Mesenchymal stem cell (in vitro differentiated cells and primary cell): ENCODE measurements at regions not wholly inside any gene's neighbourhood (a gene's known extent, or its start where the extent isn't known, plus 50 kb on each side); places are given as distances from the start of the nearest gene placed in this dataset.

Experiments
- DNase-seq: peaks from one replicate; pipeline ENCODE4 v3.0.0-alpha.2; 2013
- H2AFZ ChIP-seq: one replicate; pipeline ENCODE4 v1.6.1; 2013; ENCODE audit warnings: low read depth, mild to moderate bottlenecking, control low read depth, inconsistent platforms, low read length, moderate library complexity
- H2AK5ac ChIP-seq: 2 replicates; pipeline ENCODE4 v1.6.1; 2013; ENCODE audit warnings: low read length, moderate library complexity, mild to moderate bottlenecking, inconsistent platforms; ENCODE audit not compliant: severe bottlenecking
- H2BK120ac ChIP-seq: one replicate; pipeline ENCODE4 v1.6.1; 2013; ENCODE audit warnings: low read depth, mild to moderate bottlenecking, inconsistent platforms, low read length, moderate library complexity
- H2BK12ac ChIP-seq, 2 experiments: one replicate each; pipeline ENCODE4 v1.6.1; 2013; ENCODE audit warnings: inconsistent platforms in 2 of 2, low read length in 2 of 2, mild to moderate bottlenecking in 2 of 2, moderate library complexity in 2 of 2, control low read depth in 1 of 2
- H2BK15ac ChIP-seq: one replicate; pipeline ENCODE4 v1.6.1; 2013; ENCODE audit warnings: mild to moderate bottlenecking, low read depth, inconsistent platforms; ENCODE audit not compliant: poor library complexity, severe bottlenecking
- H2BK5ac ChIP-seq: 2 replicates; pipeline ENCODE4 v1.6.1; 2013; ENCODE audit warnings: low read depth, mild to moderate bottlenecking, low read length, control low read depth, inconsistent platforms; ENCODE audit not compliant: poor library complexity, severe bottlenecking
- H3K14ac ChIP-seq, 2 experiments: one replicate each; pipeline ENCODE4 v1.6.1; 2013; ENCODE audit warnings: inconsistent platforms in 2 of 2, low read length in 2 of 2, control low read depth in 1 of 2, mild to moderate bottlenecking in 1 of 2, moderate library complexity in 1 of 2
- H3K18ac ChIP-seq, 2 experiments: one replicate each; pipeline ENCODE4 v1.6.1; 2013; ENCODE audit warnings: inconsistent platforms in 2 of 2, low read length in 2 of 2, control low read depth in 1 of 2, low read depth in 1 of 2, mild to moderate bottlenecking in 1 of 2
- H3K23ac ChIP-seq, 2 experiments: one replicate each; pipeline ENCODE4 v1.6.1; 2013; ENCODE audit warnings: inconsistent platforms in 2 of 2, low read length in 2 of 2, mild to moderate bottlenecking in 2 of 2, moderate library complexity in 2 of 2, control low read depth in 1 of 2
- H3K27ac ChIP-seq: 2 replicates; pipeline ENCODE4 v1.5.1; 2013; ENCODE audit warnings: mild to moderate bottlenecking, moderate library complexity, low read length, control low read depth, inconsistent platforms; ENCODE audit not compliant: poor library complexity, severe bottlenecking
- H3K27me3 ChIP-seq, 2 experiments: 2 replicates each; pipeline versions ENCODE4 v1.6.1 to v1.7.0; 2013; ENCODE audit warnings: low read length in 2 of 2, mild to moderate bottlenecking in 2 of 2, moderate library complexity in 2 of 2, control low read depth in 1 of 2, inconsistent platforms in 1 of 2; ENCODE audit not compliant: control insufficient read depth in 1 of 2, insufficient read depth in 1 of 2
- H3K36me3 ChIP-seq, 2 experiments: 2 replicates each; pipeline versions ENCODE4 v1.6.1 to v1.7.0; 2013; ENCODE audit warnings: low read length in 2 of 2, control low read depth in 1 of 2, inconsistent platforms in 1 of 2, low read depth in 1 of 2, mild to moderate bottlenecking in 1 of 2; ENCODE audit not compliant: insufficient read depth in 2 of 2, control insufficient read depth in 1 of 2
- H3K4ac ChIP-seq, 2 experiments: one replicate each; pipeline ENCODE4 v1.6.1; 2013; ENCODE audit warnings: inconsistent platforms in 2 of 2, low read length in 2 of 2, mild to moderate bottlenecking in 2 of 2, moderate library complexity in 2 of 2, control low read depth in 1 of 2, low read depth in 1 of 2
- H3K4me1 ChIP-seq: 2 replicates; pipeline ENCODE4 v1.6.1; 2013; ENCODE audit warnings: low read depth, low read length, control low read depth; ENCODE audit not compliant: control insufficient read depth, insufficient read depth
- H3K4me2 ChIP-seq: 2 replicates; pipeline ENCODE4 v1.6.1; 2013; ENCODE audit warnings: low read length, mild to moderate bottlenecking, inconsistent platforms; ENCODE audit not compliant: poor library complexity, severe bottlenecking
- H3K4me3 ChIP-seq, 2 experiments: 2 replicates each; pipeline versions ENCODE4 v1.5.1 to v1.7.0; 2013; ENCODE audit warnings: low read length in 2 of 2, mild to moderate bottlenecking in 2 of 2, control low read depth in 1 of 2, low read depth in 1 of 2; ENCODE audit not compliant: insufficient read depth in 1 of 2
- H3K79me1 ChIP-seq: replicated peaks from 2 replicates; pipeline ENCODE4 v1.6.1; 2013; ENCODE audit warnings: mild to moderate bottlenecking, control low read depth, low read length, inconsistent platforms; ENCODE audit not compliant: poor library complexity, severe bottlenecking
- H3K9ac ChIP-seq: 2 replicates; pipeline ENCODE4 v1.7.0; 2013; ENCODE audit warnings: mild to moderate bottlenecking, low read length, moderate library complexity
- H3K9me3 ChIP-seq: 2 replicates; pipeline ENCODE4 v1.7.0; 2013; ENCODE audit warnings: mild to moderate bottlenecking, low read length; ENCODE audit not compliant: control insufficient read depth
- H4K8ac ChIP-seq: one replicate; pipeline ENCODE4 v1.6.1; 2013; ENCODE audit warnings: inconsistent platforms, mild to moderate bottlenecking, low read length, moderate library complexity
- H4K91ac ChIP-seq: one replicate; pipeline ENCODE4 v1.6.1; 2013; ENCODE audit warnings: mild to moderate bottlenecking, low read length, inconsistent platforms
- WGBS: methylation state at CpG from one replicate; pipeline ENCODE4 v1.1.7; 2013; ENCODE audit warnings: mixed read lengths; 5-methylcytosine and 5-hydroxymethylcytosine counted together

DNA sequence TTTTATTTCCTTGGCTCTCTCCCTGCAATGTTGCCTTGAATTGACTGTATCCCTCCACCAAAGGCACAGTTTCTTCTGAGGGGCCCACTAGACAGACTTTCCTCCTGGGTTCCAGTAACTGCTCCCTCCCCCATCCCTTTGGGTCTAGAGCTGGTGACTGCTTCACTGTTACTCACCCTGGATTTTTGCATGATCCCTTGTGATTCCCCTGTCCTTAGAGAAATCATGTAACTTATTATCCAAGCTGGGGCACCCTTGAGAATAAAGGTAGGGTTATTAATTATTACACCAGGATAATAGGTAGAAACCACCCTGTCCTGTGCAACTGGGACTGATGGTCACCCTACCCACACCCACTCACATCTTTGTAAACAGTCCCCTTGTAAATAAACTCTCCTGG, 67.5 kb upstream of the FYN start:
- H3K9me3 ChIP-seq, result peaks cover 13% of the 10 kb centered on the region
- H3K23ac ChIP-seq, result no peak overlapping the region
- H3K18ac ChIP-seq, result no peak overlapping the region
- H3K79me1 ChIP-seq, result no peaks in the 10 kb centered on the region
- no peak overlapping the region for H3K4ac ChIP-seq
- H4K8ac ChIP-seq, result no peak overlapping the region
- DNase-seq, result no peak
- no peak overlapping the region for H2BK15ac ChIP-seq
- H3K4me1 ChIP-seq, result peaks cover 4% of the 10 kb centered on the region
- no peak overlapping the region for H2BK12ac ChIP-seq
- H3K27ac ChIP-seq, result no peak overlapping the region
- no peak overlapping the region for H3K4me3 ChIP-seq
- no peaks in the 10 kb centered on the region for H3K36me3 ChIP-seq
- H2BK120ac ChIP-seq, result no peak overlapping the region
- peaks cover 0 to 5% of the 10 kb centered on the region in 2 experiments for H3K27me3 ChIP-seq
- H3K9ac ChIP-seq, result no peak overlapping the region
- no peak overlapping the region for H3K14ac ChIP-seq
- H2AK5ac ChIP-seq, result no peak overlapping the region
- no peak overlapping the region for H3K4me2 ChIP-seq
- H2BK5ac ChIP-seq, result no peak overlapping the region
- H2AFZ ChIP-seq, result no peak overlapping the region
- no peak overlapping the region for H4K91ac ChIP-seq

DNA sequence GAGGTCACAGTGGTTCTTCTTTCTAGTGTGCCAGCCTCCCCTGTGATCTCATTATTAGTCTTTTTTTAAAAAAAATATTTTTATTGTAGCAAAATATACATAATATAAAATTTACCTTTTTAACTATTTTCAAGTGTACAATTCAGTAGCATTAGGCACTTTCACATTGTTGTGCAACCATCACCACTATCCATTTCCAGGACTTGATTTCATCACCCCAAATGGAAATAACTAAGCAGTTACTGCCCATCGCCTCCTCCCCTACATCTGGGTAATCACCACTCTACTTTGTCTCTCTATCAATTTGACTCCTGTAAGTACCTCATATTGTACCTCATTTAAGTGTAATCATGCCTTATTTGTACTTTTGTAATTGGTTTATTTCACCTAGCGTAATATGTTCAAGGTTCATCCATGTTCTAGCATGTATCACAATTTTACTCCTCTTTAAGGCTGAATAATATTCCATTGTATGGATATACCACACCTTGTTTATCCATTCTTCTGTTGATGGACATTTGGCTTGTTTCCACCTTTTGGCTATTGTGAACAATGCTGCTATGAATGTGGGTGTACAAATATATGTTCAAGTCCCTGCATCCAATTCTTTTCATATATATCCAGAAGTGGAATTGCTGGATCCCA, 68.6 kb upstream of the FYN start:
- Histone ChIP-seq H2BK15ac (no peak overlapping the region), H4K91ac (no peak overlapping the region), H3K9ac (no peak overlapping the region), H2BK12ac (no peak overlapping the region), H4K8ac (no peak overlapping the region), H3K27ac (no peak overlapping the region), H3K4me3 (no peak overlapping the region), H3K4ac (no peak overlapping the region), H3K14ac (no peak overlapping the region), H3K18ac (no peak overlapping the region), H3K36me3 (no peaks in the 10 kb centered on the region), H2BK5ac (no peak overlapping the region), H2BK120ac (no peak overlapping the region), H3K4me1 (peaks cover 4% of the 10 kb centered on the region), H3K23ac (no peak overlapping the region), H3K4me2 (no peak overlapping the region), H3K79me1 (no peaks in the 10 kb centered on the region), H3K27me3 (peaks cover 0 to 7% of the 10 kb centered on the region in 2 experiments), H2AFZ (no peak overlapping the region), H3K9me3 (peaks cover 13% of the 10 kb centered on the region), H2AK5ac (no peak overlapping the region)
- WGBS, result 100% methylated on average over 1 of the region's 2 CpGs
- peak; percentile 22 for DNase-seq

DNA sequence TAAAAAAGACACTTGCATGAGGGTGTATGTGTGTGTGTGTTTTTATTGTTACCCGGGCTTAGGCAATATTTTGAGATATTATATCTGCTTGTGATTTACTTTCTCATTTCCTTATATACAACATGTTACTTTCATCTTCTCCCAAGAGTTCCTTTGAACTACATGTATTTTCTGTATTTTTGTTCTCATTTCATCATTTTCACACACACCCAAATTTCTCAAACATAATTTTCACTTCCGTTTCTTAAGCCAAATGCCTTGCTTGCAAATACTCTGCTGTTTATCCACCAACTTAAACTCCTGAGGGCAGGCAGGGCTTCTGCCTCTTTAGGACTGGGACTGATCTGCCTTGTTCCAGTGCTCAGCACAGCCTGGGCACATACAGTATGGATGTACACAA, 69.3 kb upstream of the FYN start:
- WGBS, result 96% methylated on average over 1 of the region's 2 CpGs

DNA sequence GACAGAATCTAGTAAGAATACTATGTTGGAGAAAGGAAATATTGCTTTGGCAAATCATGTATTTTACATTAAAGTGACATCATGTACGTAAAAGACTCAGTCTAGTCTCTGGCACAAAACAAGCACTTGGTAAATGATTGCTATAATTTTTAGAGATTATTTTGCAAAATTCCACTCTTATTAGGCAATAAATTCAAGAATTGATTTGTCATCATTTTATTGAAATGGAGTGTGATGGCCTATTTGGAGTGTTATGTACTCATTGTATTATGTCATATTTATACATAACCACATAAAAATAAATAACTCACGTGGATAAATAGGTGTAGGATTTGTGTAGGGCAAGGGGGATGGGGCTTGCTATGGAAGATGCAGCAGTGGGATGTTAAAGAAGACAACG, 70.0 kb upstream of the FYN start:
- H4K8ac ChIP-seq, result no peak overlapping the region
- no peak overlapping the region for H3K4me3 ChIP-seq
- H2AK5ac ChIP-seq, result no peak overlapping the region
- peaks cover 6% of the 10 kb centered on the region for H3K9me3 ChIP-seq
- H2BK12ac ChIP-seq, result no peak overlapping the region
- no peak overlapping the region for H2BK5ac ChIP-seq
- no peaks in the 10 kb centered on the region for H3K79me1 ChIP-seq
- H3K4ac ChIP-seq, result no peak overlapping the region
- no peak overlapping the region for H3K4me2 ChIP-seq
- no peak overlapping the region for H3K14ac ChIP-seq
- peaks cover 0 to 7% of the 10 kb centered on the region in 2 experiments for H3K27me3 ChIP-seq
- H4K91ac ChIP-seq, result no peak overlapping the region
- H3K36me3 ChIP-seq, result no peaks in the 10 kb centered on the region
- no peak overlapping the region for H2BK15ac ChIP-seq
- no peak for DNase-seq
- H3K9ac ChIP-seq, result no peak overlapping the region
- peaks cover 4% of the 10 kb centered on the region for H3K4me1 ChIP-seq
- no peak overlapping the region for H3K27ac ChIP-seq
- 60% methylated on average over 1 of the region's 3 CpGs for WGBS
- no peak overlapping the region for H3K18ac ChIP-seq
- no peak overlapping the region for H3K23ac ChIP-seq
- no peak overlapping the region for H2AFZ ChIP-seq
- H2BK120ac ChIP-seq, result no peak overlapping the region

More for the DNA sequence above, 69.3 kb upstream of the FYN start:
- H3K9me3 ChIP-seq, result peaks cover 13% of the 10 kb centered on the region
- no peak overlapping the region for H2BK15ac ChIP-seq
- no peak overlapping the region for H4K8ac ChIP-seq
- H4K91ac ChIP-seq, result no peak overlapping the region
- H2AFZ ChIP-seq, result no peak overlapping the region
- no peak for DNase-seq
- no peak overlapping the region for H2AK5ac ChIP-seq
- no peak overlapping the region for H3K4me2 ChIP-seq
- H3K18ac ChIP-seq, result no peak overlapping the region
- H3K4ac ChIP-seq, result no peak overlapping the region
- no peaks in the 10 kb centered on the region for H3K36me3 ChIP-seq
- H2BK12ac ChIP-seq, result no peak overlapping the region
- H2BK120ac ChIP-seq, result no peak overlapping the region
- no peak overlapping the region for H3K9ac ChIP-seq
- no peak overlapping the region for H2BK5ac ChIP-seq
- H3K23ac ChIP-seq, result no peak overlapping the region
- peaks cover 0 to 7% of the 10 kb centered on the region in 2 experiments for H3K27me3 ChIP-seq
- peaks cover 4% of the 10 kb centered on the region for H3K4me1 ChIP-seq
- H3K14ac ChIP-seq, result no peak overlapping the region
- H3K4me3 ChIP-seq, result no peak overlapping the region
- no peaks in the 10 kb centered on the region for H3K79me1 ChIP-seq
- H3K27ac ChIP-seq, result no peak overlapping the region
